SU-DHL-6 (cell line): ENCODE measurements at regions not wholly inside any gene's neighbourhood (a gene's known extent, or its start where the extent isn't known, plus 50 kb on each side); places are given as distances from the start of the nearest gene placed in this dataset.

Source experiments
- H2AFZ ChIP-seq: fragments of 200-600 bp; sonication (generic); 2 replicates; pipeline ENCODE4 v1.6.1; 2014; ENCODE audit warnings: low read depth, mild to moderate bottlenecking, moderate library complexity, mixed read lengths, antibody characterized with exemption, low read length; ENCODE audit not compliant: severe bottlenecking
- H3F3A ChIP-seq: fragments of 200-600 bp; shearing (Covaris generic); 2 replicates; pipeline ENCODE4 v1.6.0; 2016; ENCODE audit warnings: antibody characterized with exemption, mild to moderate bottlenecking; ENCODE audit not compliant: insufficient read depth
- H3K27ac ChIP-seq: fragments of 200-600 bp; sonication (generic); 2 replicates; pipeline ENCODE4 v1.5.1; 2016; ENCODE audit warnings: low read depth, mild to moderate bottlenecking, low read length, moderate library complexity, mixed read lengths
- H3K27me3 ChIP-seq: fragments of 200-600 bp; sonication (generic), shearing (Covaris generic); 2 replicates; pipeline ENCODE4 v1.6.0; 2014; ENCODE audit warnings: mild to moderate bottlenecking, low read length
- H3K36me3 ChIP-seq: fragments of 200-600 bp; sonication (generic); 2 replicates; pipeline ENCODE4 v1.6.1; 2014; ENCODE audit warnings: mild to moderate bottlenecking, low read length, mixed read lengths
- H3K4me2 ChIP-seq: fragments of 300-600, 200-600 bp; shearing (Covaris generic), sonication (generic); 2 replicates; pipeline ENCODE4 v1.6.0; 2014; ENCODE audit warnings: low read length, low read depth, mild to moderate bottlenecking; ENCODE audit not compliant: poor library complexity, severe bottlenecking
- H3K4me3 ChIP-seq: fragments of 200-600 bp; sonication (generic); 2 replicates; pipeline ENCODE4 v1.5.1; 2014; ENCODE audit warnings: antibody characterized with exemption, low read length, mild to moderate bottlenecking, mixed read lengths; ENCODE audit not compliant: insufficient read depth, poor library complexity, severe bottlenecking
- H3K79me2 ChIP-seq: fragments of 200-600 bp; sonication (generic); 2 replicates; pipeline ENCODE4 v1.6.1; 2014; ENCODE audit warnings: mild to moderate bottlenecking, low read length, moderate library complexity; ENCODE audit not compliant: insufficient read depth
- H3K9ac ChIP-seq: fragments of 200-600 bp; sonication (generic); 2 replicates; pipeline ENCODE4 v1.7.0; 2014; ENCODE audit warnings: mild to moderate bottlenecking, low read length
- H3K9me2 ChIP-seq: fragments of 200-600 bp; sonication (generic); replicated peaks from 2 replicates; pipeline ENCODE4 v1.6.1; 2014; ENCODE audit warnings: low read length; ENCODE audit not compliant: insufficient read depth
- H3K9me3 ChIP-seq: fragments of 200-600 bp; sonication (generic); 2 replicates; pipeline ENCODE4 v1.6.1; 2014; ENCODE audit warnings: low read length, mixed read lengths; ENCODE audit not compliant: insufficient read depth
- H4K20me1 ChIP-seq: fragments of 200-600 bp; sonication (generic); 2 replicates; pipeline ENCODE4 v1.6.1; 2014; ENCODE audit warnings: low read depth, mild to moderate bottlenecking, antibody characterized with exemption, low read length, moderate library complexity, mixed read lengths
- EZH2phosphoT487 ChIP-seq: fragments of 200-600 bp; sonication (generic), shearing (Covaris generic); conservative IDR thresholded peaks from 2 replicates; pipeline ENCODE4 v1.6.1; 2018; ENCODE audit warnings: mild to moderate bottlenecking, antibody characterized with exemption, low read length, moderate library complexity, mixed read lengths
- TF ChIP-seq, protein P1 (sequence below): fragments of 200-600 bp; sonication (generic); IDR thresholded peaks from one replicate; pipeline ENCODE4 v1.5.1; 2017; ENCODE audit warnings: antibody characterized with exemption, mild to moderate bottlenecking, low read length, moderate library complexity; ENCODE audit not compliant: insufficient read depth, poor library complexity, severe bottlenecking

DNA sequence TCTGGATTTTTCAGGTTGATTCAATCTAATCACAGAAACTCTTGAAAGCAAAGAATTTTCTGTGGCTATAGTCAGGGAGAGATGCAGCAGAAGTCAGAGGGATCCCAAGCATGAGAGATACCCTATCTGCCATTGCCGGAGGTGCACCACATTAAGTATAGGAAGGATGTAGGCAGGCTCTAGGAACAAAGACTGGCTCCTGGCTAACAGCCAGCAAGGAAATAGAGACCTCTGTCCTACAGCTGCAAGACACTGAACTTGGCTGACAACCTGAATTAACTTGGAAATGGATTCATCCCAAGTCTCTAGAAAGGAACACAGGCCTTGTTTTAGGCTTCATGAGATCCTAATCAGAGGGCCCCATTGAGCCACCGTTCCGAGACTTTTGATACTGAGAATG is 364.9 kb upstream of the FLRT2 start:
- TF ChIP-seq EZH2phosphoT487, result no peak
- TF ChIP-seq, protein P1, sequence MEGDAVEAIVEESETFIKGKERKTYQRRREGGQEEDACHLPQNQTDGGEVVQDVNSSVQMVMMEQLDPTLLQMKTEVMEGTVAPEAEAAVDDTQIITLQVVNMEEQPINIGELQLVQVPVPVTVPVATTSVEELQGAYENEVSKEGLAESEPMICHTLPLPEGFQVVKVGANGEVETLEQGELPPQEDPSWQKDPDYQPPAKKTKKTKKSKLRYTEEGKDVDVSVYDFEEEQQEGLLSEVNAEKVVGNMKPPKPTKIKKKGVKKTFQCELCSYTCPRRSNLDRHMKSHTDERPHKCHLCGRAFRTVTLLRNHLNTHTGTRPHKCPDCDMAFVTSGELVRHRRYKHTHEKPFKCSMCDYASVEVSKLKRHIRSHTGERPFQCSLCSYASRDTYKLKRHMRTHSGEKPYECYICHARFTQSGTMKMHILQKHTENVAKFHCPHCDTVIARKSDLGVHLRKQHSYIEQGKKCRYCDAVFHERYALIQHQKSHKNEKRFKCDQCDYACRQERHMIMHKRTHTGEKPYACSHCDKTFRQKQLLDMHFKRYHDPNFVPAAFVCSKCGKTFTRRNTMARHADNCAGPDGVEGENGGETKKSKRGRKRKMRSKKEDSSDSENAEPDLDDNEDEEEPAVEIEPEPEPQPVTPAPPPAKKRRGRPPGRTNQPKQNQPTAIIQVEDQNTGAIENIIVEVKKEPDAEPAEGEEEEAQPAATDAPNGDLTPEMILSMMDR, result no peak
- Histone ChIP-seq H3K27ac (no peak overlapping the region), H3K9me3 (no peaks in the 10 kb centered on the region)

DNA sequence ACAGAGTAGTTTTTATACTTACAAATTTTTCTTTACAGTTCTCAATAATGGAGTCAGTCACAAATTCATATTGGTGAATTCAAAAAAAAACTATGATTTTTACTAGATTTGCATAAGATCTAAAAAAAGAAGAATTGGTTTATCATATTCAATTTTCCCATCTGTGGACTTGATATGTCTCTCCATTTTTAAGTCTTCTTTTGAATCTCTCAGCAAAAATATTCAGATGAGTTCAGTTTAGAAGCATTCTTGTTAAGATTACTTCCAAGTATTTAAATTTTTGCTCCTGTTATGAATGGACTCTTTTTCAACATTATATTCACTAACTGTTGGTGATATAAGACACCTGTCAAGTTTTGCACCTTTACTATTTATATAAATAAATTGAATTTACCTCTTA is 360.6 kb upstream of the FLRT2 start:
- Histone ChIP-seq H3K27me3 (no peaks in the 10 kb centered on the region), H3K4me3 (no peak overlapping the region), H3K4me2 (no peak overlapping the region), H3K9ac (no peak overlapping the region), H3K79me2 (no peaks in the 10 kb centered on the region), H2AFZ (no peak overlapping the region), H3K9me2 (no peaks in the 10 kb centered on the region), H3K36me3 (no peaks in the 10 kb centered on the region), H3K27ac (no peak overlapping the region), H3F3A (no peaks in the 10 kb centered on the region), H4K20me1 (no peaks in the 10 kb centered on the region), H3K9me3 (no peaks in the 10 kb centered on the region)
- TF ChIP-seq EZH2phosphoT487, result no peak
- TF ChIP-seq, protein P1, result no peak

More for the DNA sequence above, 364.9 kb upstream of the FLRT2 start:
- Histone ChIP-seq H3K4me2 (no peak overlapping the region), H4K20me1 (no peaks in the 10 kb centered on the region), H3K9ac (no peak overlapping the region), H3K27me3 (no peaks in the 10 kb centered on the region), H3K36me3 (no peaks in the 10 kb centered on the region), H3F3A (no peaks in the 10 kb centered on the region), H3K9me2 (no peaks in the 10 kb centered on the region), H2AFZ (no peak overlapping the region), H3K79me2 (no peaks in the 10 kb centered on the region), H3K4me3 (no peak overlapping the region)

DNA sequence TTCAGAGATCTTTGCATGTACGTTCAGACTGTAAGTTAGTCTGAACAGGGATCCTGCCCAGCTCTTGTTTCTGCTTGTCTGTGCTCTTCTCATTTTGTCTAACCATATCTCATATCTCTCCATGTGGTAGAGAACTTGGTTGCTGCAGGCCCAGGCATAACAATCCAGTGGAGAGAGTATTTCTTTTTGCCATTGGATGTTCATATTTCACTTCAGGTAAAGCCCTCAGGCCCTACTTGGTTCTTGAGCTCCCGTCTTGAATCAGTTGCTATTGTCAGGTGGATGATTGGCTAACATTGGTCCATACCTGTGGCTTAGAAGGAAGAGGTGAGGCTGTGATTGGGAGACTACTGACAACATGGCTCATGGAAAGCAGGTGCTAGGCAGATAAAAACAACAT is 357.7 kb upstream of the FLRT2 start:
- no peak for TF ChIP-seq EZH2phosphoT487
- no peaks in the 10 kb centered on the region for H3K27me3 ChIP-seq
- no peak overlapping the region for H3K4me3 ChIP-seq
- H3K9ac ChIP-seq, result no peak overlapping the region
- H3K4me2 ChIP-seq, result no peak overlapping the region
- H2AFZ ChIP-seq, result no peak overlapping the region
- no peaks in the 10 kb centered on the region for H3K9me2 ChIP-seq
- H3K9me3 ChIP-seq, result no peaks in the 10 kb centered on the region
- H3F3A ChIP-seq, result no peaks in the 10 kb centered on the region
- H4K20me1 ChIP-seq, result no peaks in the 10 kb centered on the region
- no peaks in the 10 kb centered on the region for H3K36me3 ChIP-seq
- no peak overlapping the region for H3K27ac ChIP-seq
- H3K79me2 ChIP-seq, result no peaks in the 10 kb centered on the region

DNA sequence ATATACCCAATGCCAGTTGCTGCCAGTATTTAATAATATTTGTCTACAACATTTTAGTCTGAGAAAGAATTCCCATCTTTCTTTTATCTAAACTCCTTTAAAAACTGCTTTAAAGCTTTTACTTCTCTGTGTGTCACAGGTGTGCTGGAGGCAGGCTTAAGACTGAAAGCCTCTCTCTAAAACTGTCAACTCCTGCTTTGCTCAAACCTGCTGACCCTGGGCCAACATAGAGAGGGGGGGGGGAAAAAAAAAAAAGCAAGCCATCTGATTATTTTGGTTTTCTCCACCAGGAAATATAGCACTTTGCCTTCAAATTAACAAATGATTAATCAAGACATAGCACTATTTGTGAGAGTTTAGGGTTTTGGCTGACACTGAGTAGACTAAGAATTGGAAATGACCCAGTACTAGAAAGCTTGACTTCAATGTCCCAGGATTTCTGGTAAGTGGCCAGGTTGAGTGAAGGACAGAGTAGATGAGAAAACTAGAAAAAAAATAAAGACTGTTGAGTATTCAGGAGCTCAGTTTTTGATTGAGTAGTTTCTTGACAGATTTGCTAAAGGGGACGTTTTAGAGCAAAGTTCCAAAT is 357.0 kb upstream of the FLRT2 start:
- no peaks in the 10 kb centered on the region for H3K9me3 ChIP-seq

More for the DNA sequence above, 357.0 kb upstream of the FLRT2 start:
- H3K4me3 ChIP-seq, result no peak overlapping the region
- TF ChIP-seq EZH2phosphoT487, result no peak
- TF ChIP-seq, protein P1, result no peak
- H3K36me3 ChIP-seq, result no peaks in the 10 kb centered on the region
- H3K27ac ChIP-seq, result no peak overlapping the region
- no peaks in the 10 kb centered on the region for H3K27me3 ChIP-seq
- H3K4me2 ChIP-seq, result no peak overlapping the region
- H4K20me1 ChIP-seq, result no peaks in the 10 kb centered on the region
- H3K9ac ChIP-seq, result no peak overlapping the region
- no peaks in the 10 kb centered on the region for H3K9me2 ChIP-seq
- H3K79me2 ChIP-seq, result no peaks in the 10 kb centered on the region
- no peak overlapping the region for H2AFZ ChIP-seq
- H3F3A ChIP-seq, result no peaks in the 10 kb centered on the region
